ENCODE measurements at regions not wholly inside any gene's neighbourhood (a gene's known extent, or its start where the extent isn't known, plus 50 kb on each side); places are given as distances from the start of the nearest gene placed in this dataset.

DNA sequence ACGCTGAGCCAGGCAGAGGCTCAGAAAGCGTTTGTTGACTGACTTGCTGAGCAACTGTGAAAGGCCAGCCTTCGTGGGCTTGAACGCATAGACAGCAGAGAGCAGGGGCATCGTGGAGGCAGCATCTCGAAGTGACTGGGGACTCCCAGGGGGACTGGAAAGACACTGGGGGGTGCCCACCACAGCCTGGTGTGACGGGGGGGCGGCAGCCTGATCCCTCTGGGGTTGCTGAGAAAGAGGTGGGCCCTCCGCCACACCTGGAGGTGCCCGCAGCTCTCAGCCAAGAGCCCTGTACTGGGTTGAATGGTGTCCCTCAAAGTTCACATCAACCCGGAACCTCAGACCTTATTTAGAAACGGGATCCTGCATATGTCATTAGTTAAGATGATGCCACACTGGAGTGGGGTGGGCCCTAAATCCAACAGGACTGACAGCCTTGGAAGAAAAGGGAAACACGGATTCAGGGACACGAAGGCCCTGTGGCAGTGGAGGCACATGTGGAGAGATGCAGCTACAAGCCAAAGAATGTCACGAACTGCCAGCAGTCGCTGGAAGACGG lies 84.6 kb downstream of the RFLNA start:
- TF ChIP-seq CTCF (IDR thresholded peaks at IDR 0.05), result no peak
- ATAC-seq (no peak), DNase-seq (no peak)
- no peak overlapping the region for H3K4me3 ChIP-seq
- H3K4me1 ChIP-seq (ENCODE audit: low read depth), result peaks cover 18% of the 10 kb centered on the region
- no peaks in the 10 kb centered on the region for H3K9me3 ChIP-seq
- intact Hi-C loops (cut with DNase I, micrococcal nuclease), result no loop called here
- H3K36me3 ChIP-seq (ENCODE audit: low read depth), result no peaks in the 10 kb centered on the region

DNA sequence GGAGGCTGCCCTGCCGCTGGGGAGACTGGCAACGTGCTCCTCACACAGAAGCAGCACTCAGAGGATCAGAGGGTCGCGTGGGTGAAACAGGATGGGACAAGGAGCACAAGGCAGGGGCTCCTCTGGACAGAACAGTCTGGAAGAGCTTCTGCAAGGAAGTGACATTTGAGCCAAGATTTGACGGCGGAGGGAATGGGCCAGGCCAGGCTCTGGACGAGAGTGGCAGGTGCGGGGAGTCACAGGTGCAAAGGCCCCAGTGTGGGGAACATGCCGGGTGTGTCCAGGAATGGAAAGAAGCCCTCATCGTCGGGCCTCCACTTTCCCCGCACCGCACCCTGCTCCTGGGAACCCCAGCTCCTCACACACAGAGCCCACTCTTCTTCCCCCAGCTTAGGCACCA lies 84.0 kb downstream of the RFLNA start:
- Histone ChIP-seq H3K36me3 (ENCODE audit: low read depth) (no peaks in the 10 kb centered on the region), H3K9me3 (no peaks in the 10 kb centered on the region), H3K4me1 (ENCODE audit: low read depth) (peaks cover 18% of the 10 kb centered on the region), H3K4me3 (no peak overlapping the region)
- DNase-seq (no peak), ATAC-seq (no peak)
- intact Hi-C loops (cut with DNase I, micrococcal nuclease), result no loop called here
- no peak for TF ChIP-seq CTCF (IDR thresholded peaks at IDR 0.05)

- no peaks in the 10 kb centered on the region for H3K36me3 ChIP-seq (ENCODE audit: low read depth)
- no peak for ATAC-seq
- intact Hi-C loops (cut with DNase I, micrococcal nuclease), result no loop called here
- no peak for TF ChIP-seq CTCF (IDR thresholded peaks at IDR 0.05)
- H3K9me3 ChIP-seq, result no peaks in the 10 kb centered on the region
- H3K4me3 ChIP-seq, result no peak overlapping the region
- peaks cover 18% of the 10 kb centered on the region for H3K4me1 ChIP-seq (ENCODE audit: low read depth)
- DNase-seq, result no peak
Observed at GRCh38 chr12:124377981-124378509, 83.2 kb downstream of the RFLNA start.

GRCh38 chr12:124376435-124376834 lies 81.5 kb downstream of the RFLNA start:
- Histone ChIP-seq H3K9me3 (no peaks in the 10 kb centered on the region), H3K4me1 (ENCODE audit: low read depth) (peaks cover 5% of the 10 kb centered on the region), H3K36me3 (ENCODE audit: low read depth) (no peaks in the 10 kb centered on the region), H3K4me3 (no peak overlapping the region)
- no peak for ATAC-seq
- no peak for TF ChIP-seq CTCF (IDR thresholded peaks at IDR 0.05)
- intact Hi-C loops (cut with DNase I, micrococcal nuclease), result no loop called here
- no peak for DNase-seq

- DNase-seq (no peak), ATAC-seq (no peak)
- Histone ChIP-seq H3K36me3 (ENCODE audit: low read depth) (no peaks in the 10 kb centered on the region), H3K4me1 (ENCODE audit: low read depth) (no peaks in the 10 kb centered on the region), H3K4me3 (no peak overlapping the region), H3K9me3 (no peaks in the 10 kb centered on the region)
- no peak for TF ChIP-seq CTCF (IDR thresholded peaks at IDR 0.05)
- intact Hi-C loops (cut with DNase I, micrococcal nuclease), result no loop called here
Observed at GRCh38 chr12:124375789-124376175, 80.9 kb downstream of the RFLNA start.
